ENCODE measurements at regions not wholly inside any gene's neighbourhood (a gene's known extent, or its start where the extent isn't known, plus 50 kb on each side); places are given as distances from the start of the nearest gene placed in this dataset.

- Histone ChIP-seq H3K4me1 (ENCODE audit: insufficient read depth, low read length, poor library complexity, severe bottlenecking) (peaks cover 3% of the 10 kb centered on the region), H3K36me3 (ENCODE audit: insufficient read depth, low read length, poor library complexity, severe bottlenecking) (no peaks in the 10 kb centered on the region), H3K27ac (ENCODE audit: low read depth, low read length, poor library complexity, severe bottlenecking) (no peak overlapping the region), H3K9me3 (ENCODE audit: low read depth, low read length, poor library complexity, severe bottlenecking) (no peaks in the 10 kb centered on the region), H3K4me3 (ENCODE audit: low read depth, low read length, poor library complexity, severe bottlenecking) (no peak overlapping the region), H3K27me3 (replicated peaks; ENCODE audit: insufficient read depth, low read depth, low read length, poor library complexity) (no peaks in the 10 kb centered on the region)
- ChIA-PET CTCF (no interaction called here), POLR2A (ENCODE audit: low non-redundant PET) (no interaction called here)
- no TSS peak for BruUV-seq (replicated peaks)
- intact Hi-C loops (cut with micrococcal nuclease; ENCODE audit: unreplicated experiment): no loop called here
- no peak for TF ChIP-seq EZH2 (IDR thresholded peaks at IDR 0.05; ENCODE audit: borderline replicate concordance, low read depth, low read length, poor library complexity, severe bottlenecking)
- TF ChIP-seq, protein P1, sequence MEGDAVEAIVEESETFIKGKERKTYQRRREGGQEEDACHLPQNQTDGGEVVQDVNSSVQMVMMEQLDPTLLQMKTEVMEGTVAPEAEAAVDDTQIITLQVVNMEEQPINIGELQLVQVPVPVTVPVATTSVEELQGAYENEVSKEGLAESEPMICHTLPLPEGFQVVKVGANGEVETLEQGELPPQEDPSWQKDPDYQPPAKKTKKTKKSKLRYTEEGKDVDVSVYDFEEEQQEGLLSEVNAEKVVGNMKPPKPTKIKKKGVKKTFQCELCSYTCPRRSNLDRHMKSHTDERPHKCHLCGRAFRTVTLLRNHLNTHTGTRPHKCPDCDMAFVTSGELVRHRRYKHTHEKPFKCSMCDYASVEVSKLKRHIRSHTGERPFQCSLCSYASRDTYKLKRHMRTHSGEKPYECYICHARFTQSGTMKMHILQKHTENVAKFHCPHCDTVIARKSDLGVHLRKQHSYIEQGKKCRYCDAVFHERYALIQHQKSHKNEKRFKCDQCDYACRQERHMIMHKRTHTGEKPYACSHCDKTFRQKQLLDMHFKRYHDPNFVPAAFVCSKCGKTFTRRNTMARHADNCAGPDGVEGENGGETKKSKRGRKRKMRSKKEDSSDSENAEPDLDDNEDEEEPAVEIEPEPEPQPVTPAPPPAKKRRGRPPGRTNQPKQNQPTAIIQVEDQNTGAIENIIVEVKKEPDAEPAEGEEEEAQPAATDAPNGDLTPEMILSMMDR (conservative IDR thresholded peaks at IDR 0.05; ENCODE audit: low read depth, low read length): no peak
- DNase-seq (ENCODE audit: low spot score): no peak
These were observed 282.8 kb upstream of the RPS23 start for GRCh38 chr5:82560969-82561368.

- Histone ChIP-seq H3K4me3 (ENCODE audit: low read depth, low read length, poor library complexity, severe bottlenecking) (no peak overlapping the region), H3K27me3 (replicated peaks; ENCODE audit: insufficient read depth, low read depth, low read length, poor library complexity) (no peaks in the 10 kb centered on the region), H3K4me1 (ENCODE audit: insufficient read depth, low read length, poor library complexity, severe bottlenecking) (peaks cover 3% of the 10 kb centered on the region), H3K9me3 (ENCODE audit: low read depth, low read length, poor library complexity, severe bottlenecking) (no peaks in the 10 kb centered on the region), H3K27ac (ENCODE audit: low read depth, low read length, poor library complexity, severe bottlenecking) (no peak overlapping the region), H3K36me3 (ENCODE audit: insufficient read depth, low read length, poor library complexity, severe bottlenecking) (no peaks in the 10 kb centered on the region)
- BruUV-seq (replicated peaks): no TSS peak
- no peak for DNase-seq (ENCODE audit: low spot score)
- no peak for TF ChIP-seq EZH2 (IDR thresholded peaks at IDR 0.05; ENCODE audit: borderline replicate concordance, low read depth, low read length, poor library complexity, severe bottlenecking)
- TF ChIP-seq, protein P1 (conservative IDR thresholded peaks at IDR 0.05; ENCODE audit: low read depth, low read length): no peak
- CTCF ChIA-PET: no interaction called here
- POLR2A ChIA-PET (ENCODE audit: low non-redundant PET): no interaction called here
- intact Hi-C loops (cut with micrococcal nuclease; ENCODE audit: unreplicated experiment): no loop called here
These were observed 282.4 kb upstream of the RPS23 start for GRCh38 chr5:82560561-82560960.

DNA sequence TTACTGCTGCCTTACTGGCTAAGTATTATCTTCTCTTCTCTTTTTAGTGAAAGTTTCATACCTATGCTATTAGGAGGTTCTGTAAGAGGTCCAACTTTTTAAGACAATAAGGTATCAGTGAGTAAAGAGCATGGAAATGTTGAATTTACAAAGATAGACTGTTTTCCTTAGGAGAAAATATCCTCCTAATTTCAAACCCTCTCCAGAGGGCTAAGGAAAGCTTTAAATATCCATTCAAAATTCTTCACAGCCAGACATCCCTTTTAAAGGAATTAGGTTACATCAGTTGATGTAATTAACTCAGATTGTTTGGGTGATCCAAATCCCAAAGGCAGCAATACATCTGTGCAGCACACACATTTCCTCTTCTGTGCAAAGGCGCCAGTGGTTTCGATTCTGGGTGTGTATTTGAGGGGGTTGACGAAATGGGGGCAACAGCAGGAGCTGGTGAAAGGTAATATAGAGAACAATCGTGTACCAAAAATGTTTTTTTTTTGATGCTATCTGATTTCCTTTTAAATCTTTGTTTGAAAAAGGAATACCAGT, 273.8 kb upstream of the RPS23 start:
- POLR2A ChIA-PET (ENCODE audit: low non-redundant PET): no interaction called here
- no peak overlapping the region for H3K4me3 ChIP-seq (ENCODE audit: low read depth, low read length, poor library complexity, severe bottlenecking)
- no TSS peak for BruUV-seq (replicated peaks)
- CTCF ChIA-PET: interaction anchor here (0.6 kb wide), 1 partner anchor 186 kb away, joined by 3 read pairs; no protein-coding TSS in a partner anchor
- no peaks in the 10 kb centered on the region for H3K9me3 ChIP-seq (ENCODE audit: low read depth, low read length, poor library complexity, severe bottlenecking)
- intact Hi-C loops (cut with micrococcal nuclease; ENCODE audit: unreplicated experiment): no loop called here
- no peaks in the 10 kb centered on the region for H3K4me1 ChIP-seq (ENCODE audit: insufficient read depth, low read length, poor library complexity, severe bottlenecking)
- TF ChIP-seq, protein P1 (conservative IDR thresholded peaks at IDR 0.05; ENCODE audit: low read depth, low read length): no peak
- no peak for TF ChIP-seq EZH2 (IDR thresholded peaks at IDR 0.05; ENCODE audit: borderline replicate concordance, low read depth, low read length, poor library complexity, severe bottlenecking)
- H3K27me3 ChIP-seq (replicated peaks; ENCODE audit: insufficient read depth, low read depth, low read length, poor library complexity): no peaks in the 10 kb centered on the region
- H3K27ac ChIP-seq (ENCODE audit: low read depth, low read length, poor library complexity, severe bottlenecking): no peak overlapping the region
- H3K36me3 ChIP-seq (ENCODE audit: insufficient read depth, low read length, poor library complexity, severe bottlenecking): no peaks in the 10 kb centered on the region
- no peak for DNase-seq (ENCODE audit: low spot score)

All from A673 (cell line).